ENCODE measurements at regions not wholly inside any gene's neighbourhood (a gene's known extent, or its start where the extent isn't known, plus 50 kb on each side); places are given as distances from the start of the nearest gene placed in this dataset.

DNA sequence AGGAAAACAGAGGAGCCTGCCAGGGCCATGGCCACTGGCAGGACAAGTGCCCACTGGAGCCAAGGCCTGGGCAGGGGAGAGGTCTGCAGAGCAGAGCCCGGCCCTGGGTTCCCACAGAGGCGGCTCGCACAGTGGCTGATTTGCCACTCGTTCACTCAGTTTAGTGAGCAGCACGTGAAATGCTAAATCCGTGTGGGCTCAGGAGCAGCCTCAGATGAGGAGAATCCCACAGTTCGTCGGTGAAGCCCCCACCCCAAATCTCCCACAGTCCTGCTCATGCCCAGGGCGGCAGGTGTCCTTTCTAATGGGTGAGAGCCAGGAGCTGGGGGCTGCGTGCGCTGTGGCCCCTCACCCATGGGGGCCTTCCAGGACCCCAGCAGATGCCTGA is 107.7 kb upstream of the FAM20C start:
- TF ChIP-seq, protein P1, sequence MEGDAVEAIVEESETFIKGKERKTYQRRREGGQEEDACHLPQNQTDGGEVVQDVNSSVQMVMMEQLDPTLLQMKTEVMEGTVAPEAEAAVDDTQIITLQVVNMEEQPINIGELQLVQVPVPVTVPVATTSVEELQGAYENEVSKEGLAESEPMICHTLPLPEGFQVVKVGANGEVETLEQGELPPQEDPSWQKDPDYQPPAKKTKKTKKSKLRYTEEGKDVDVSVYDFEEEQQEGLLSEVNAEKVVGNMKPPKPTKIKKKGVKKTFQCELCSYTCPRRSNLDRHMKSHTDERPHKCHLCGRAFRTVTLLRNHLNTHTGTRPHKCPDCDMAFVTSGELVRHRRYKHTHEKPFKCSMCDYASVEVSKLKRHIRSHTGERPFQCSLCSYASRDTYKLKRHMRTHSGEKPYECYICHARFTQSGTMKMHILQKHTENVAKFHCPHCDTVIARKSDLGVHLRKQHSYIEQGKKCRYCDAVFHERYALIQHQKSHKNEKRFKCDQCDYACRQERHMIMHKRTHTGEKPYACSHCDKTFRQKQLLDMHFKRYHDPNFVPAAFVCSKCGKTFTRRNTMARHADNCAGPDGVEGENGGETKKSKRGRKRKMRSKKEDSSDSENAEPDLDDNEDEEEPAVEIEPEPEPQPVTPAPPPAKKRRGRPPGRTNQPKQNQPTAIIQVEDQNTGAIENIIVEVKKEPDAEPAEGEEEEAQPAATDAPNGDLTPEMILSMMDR (IDR thresholded peaks at IDR 0.05 in 2 of 3, conservative IDR thresholded peaks at IDR 0.05 in 1 of 3; ENCODE audit: borderline replicate concordance in 1 of 3, insufficient read depth in 1 of 3, low read depth in 2 of 3, low read length in 2 of 3), result no peak
- TF ChIP-seq RAD21 (IDR thresholded peaks at IDR 0.05; ENCODE audit: low read depth) (no peak), POLR2A (IDR thresholded peaks at IDR 0.05; ENCODE audit: borderline replicate concordance, extremely low read depth, insufficient read depth, insufficient read length) (no peak), EZH2 (IDR thresholded peaks at IDR 0.05) (no peak), ZNF274 (IDR thresholded peaks at IDR 0.05; ENCODE audit: low read depth, low read length) (no peak), POLR2AphosphoS5 (IDR thresholded peaks at IDR 0.05; ENCODE audit: low read depth, low read length) (no peak), EZH2phosphoT487 (IDR thresholded peaks at IDR 0.05; ENCODE audit: borderline replicate concordance) (no peak), TCF7L2 (IDR thresholded peaks at IDR 0.05; ENCODE audit: borderline replicate concordance, extremely low read depth, insufficient read depth, insufficient read length) (no peak), SRF (IDR thresholded peaks at IDR 0.05; ENCODE audit: low read depth) (no peak), YY1 (IDR thresholded peaks at IDR 0.05; ENCODE audit: extremely low read depth, insufficient replicate concordance, low read depth, low read length) (no peak), SP1 (IDR thresholded peaks at IDR 0.05; ENCODE audit: low read depth) (no peak)
- TF ChIP-seq, protein P2, sequence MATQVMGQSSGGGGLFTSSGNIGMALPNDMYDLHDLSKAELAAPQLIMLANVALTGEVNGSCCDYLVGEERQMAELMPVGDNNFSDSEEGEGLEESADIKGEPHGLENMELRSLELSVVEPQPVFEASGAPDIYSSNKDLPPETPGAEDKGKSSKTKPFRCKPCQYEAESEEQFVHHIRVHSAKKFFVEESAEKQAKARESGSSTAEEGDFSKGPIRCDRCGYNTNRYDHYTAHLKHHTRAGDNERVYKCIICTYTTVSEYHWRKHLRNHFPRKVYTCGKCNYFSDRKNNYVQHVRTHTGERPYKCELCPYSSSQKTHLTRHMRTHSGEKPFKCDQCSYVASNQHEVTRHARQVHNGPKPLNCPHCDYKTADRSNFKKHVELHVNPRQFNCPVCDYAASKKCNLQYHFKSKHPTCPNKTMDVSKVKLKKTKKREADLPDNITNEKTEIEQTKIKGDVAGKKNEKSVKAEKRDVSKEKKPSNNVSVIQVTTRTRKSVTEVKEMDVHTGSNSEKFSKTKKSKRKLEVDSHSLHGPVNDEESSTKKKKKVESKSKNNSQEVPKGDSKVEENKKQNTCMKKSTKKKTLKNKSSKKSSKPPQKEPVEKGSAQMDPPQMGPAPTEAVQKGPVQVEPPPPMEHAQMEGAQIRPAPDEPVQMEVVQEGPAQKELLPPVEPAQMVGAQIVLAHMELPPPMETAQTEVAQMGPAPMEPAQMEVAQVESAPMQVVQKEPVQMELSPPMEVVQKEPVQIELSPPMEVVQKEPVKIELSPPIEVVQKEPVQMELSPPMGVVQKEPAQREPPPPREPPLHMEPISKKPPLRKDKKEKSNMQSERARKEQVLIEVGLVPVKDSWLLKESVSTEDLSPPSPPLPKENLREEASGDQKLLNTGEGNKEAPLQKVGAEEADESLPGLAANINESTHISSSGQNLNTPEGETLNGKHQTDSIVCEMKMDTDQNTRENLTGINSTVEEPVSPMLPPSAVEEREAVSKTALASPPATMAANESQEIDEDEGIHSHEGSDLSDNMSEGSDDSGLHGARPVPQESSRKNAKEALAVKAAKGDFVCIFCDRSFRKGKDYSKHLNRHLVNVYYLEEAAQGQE (IDR thresholded peaks at IDR 0.05; ENCODE audit: low read depth), result no peak
- TF ChIP-seq, protein P3, sequence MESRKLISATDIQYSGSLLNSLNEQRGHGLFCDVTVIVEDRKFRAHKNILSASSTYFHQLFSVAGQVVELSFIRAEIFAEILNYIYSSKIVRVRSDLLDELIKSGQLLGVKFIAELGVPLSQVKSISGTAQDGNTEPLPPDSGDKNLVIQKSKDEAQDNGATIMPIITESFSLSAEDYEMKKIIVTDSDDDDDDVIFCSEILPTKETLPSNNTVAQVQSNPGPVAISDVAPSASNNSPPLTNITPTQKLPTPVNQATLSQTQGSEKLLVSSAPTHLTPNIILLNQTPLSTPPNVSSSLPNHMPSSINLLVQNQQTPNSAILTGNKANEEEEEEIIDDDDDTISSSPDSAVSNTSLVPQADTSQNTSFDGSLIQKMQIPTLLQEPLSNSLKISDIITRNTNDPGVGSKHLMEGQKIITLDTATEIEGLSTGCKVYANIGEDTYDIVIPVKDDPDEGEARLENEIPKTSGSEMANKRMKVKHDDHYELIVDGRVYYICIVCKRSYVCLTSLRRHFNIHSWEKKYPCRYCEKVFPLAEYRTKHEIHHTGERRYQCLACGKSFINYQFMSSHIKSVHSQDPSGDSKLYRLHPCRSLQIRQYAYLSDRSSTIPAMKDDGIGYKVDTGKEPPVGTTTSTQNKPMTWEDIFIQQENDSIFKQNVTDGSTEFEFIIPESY (IDR thresholded peaks at IDR 0.05; ENCODE audit: extremely low read depth, insufficient replicate concordance, low read length), result no peak
